ENCODE measurements at regions not wholly inside any gene's neighbourhood (a gene's known extent, or its start where the extent isn't known, plus 50 kb on each side); places are given as distances from the start of the nearest gene placed in this dataset.

- no peak for DNase-seq
Observed at GRCh38 chr20:39234520-39235095, 272.5 kb downstream of the DHX35 start.

GRCh38 chr20:39233755-39234154 is 271.6 kb downstream of the DHX35 start:
- DNase-seq = no peak

GRCh38 chr20:39227416-39227815 is 265.3 kb downstream of the DHX35 start:
- DNase-seq = no peak

- DNase-seq = no peak
Observed at GRCh38 chr20:39225978-39226377, 263.8 kb downstream of the DHX35 start.

GRCh38 chr20:39225536-39225935 is 263.4 kb downstream of the DHX35 start:
- DNase-seq = no peak

- DNase-seq = no peak
Observed at GRCh38 chr20:39222101-39222500, 260.0 kb downstream of the DHX35 start.

- no peak for DNase-seq
Observed at GRCh38 chr20:39216195-39216594, 254.1 kb downstream of the DHX35 start.

- DNase-seq = no peak
Observed at GRCh38 chr20:39214828-39215227, 252.7 kb downstream of the DHX35 start.

- DNase-seq = no peak
Observed at GRCh38 chr20:39213476-39214145, 251.5 kb downstream of the DHX35 start.

- no peak for DNase-seq
Observed at GRCh38 chr20:39211060-39211748, 249.1 kb downstream of the DHX35 start.

- no peak for DNase-seq
Observed at GRCh38 chr20:39210341-39211036, 248.3 kb downstream of the DHX35 start.

GRCh38 chr20:39206899-39207564 is 244.9 kb downstream of the DHX35 start:
- DNase-seq = no peak

- no peak for DNase-seq
Observed at GRCh38 chr20:39195582-39196021, 233.5 kb downstream of the DHX35 start.

- no peak for DNase-seq
Observed at GRCh38 chr20:39190666-39191570, 228.8 kb downstream of the DHX35 start.

GRCh38 chr20:39188266-39188765 is 226.2 kb downstream of the DHX35 start:
- no peak for DNase-seq

GRCh38 chr20:39181490-39181889 is 219.3 kb downstream of the DHX35 start:
- DNase-seq = no peak

- DNase-seq = no peak
Observed at GRCh38 chr20:39176457-39176856, 214.3 kb downstream of the DHX35 start.

- DNase-seq = no peak
Observed at GRCh38 chr20:39170896-39171463, 208.8 kb downstream of the DHX35 start.

- DNase-seq = no peak
Observed at GRCh38 chr20:39165099-39165498, 203.0 kb downstream of the DHX35 start.

GRCh38 chr20:39164642-39165041 is 202.5 kb downstream of the DHX35 start:
- DNase-seq = no peak

- no peak for DNase-seq
Observed at GRCh38 chr20:39163993-39164392, 201.8 kb downstream of the DHX35 start.

All from bone marrow (tissue), 2 donors.